ENCODE measurements at regions not wholly inside any gene's neighbourhood (a gene's known extent, or its start where the extent isn't known, plus 50 kb on each side); places are given as distances from the start of the nearest gene placed in this dataset.

DNA sequence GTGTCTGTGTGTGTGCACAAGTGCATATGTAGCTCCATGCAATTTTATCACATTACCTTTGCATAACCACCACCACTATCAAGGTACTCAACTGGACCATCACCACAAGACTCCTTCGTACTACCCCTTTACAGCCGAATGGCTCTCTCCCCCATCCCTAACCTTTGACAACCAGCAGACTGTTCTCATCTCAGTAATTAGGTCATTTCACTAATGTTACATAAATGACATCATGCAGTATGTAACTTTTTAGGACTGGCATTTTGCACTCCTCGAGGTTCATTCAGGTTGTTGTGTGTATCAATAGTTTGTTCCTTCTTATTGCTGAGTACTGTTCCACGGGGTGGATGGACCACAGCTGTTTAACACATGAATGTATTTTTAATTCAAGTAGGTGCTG lies 121.8 kb upstream of the SLC6A11 start:
- TF ChIP-seq, protein P1, sequence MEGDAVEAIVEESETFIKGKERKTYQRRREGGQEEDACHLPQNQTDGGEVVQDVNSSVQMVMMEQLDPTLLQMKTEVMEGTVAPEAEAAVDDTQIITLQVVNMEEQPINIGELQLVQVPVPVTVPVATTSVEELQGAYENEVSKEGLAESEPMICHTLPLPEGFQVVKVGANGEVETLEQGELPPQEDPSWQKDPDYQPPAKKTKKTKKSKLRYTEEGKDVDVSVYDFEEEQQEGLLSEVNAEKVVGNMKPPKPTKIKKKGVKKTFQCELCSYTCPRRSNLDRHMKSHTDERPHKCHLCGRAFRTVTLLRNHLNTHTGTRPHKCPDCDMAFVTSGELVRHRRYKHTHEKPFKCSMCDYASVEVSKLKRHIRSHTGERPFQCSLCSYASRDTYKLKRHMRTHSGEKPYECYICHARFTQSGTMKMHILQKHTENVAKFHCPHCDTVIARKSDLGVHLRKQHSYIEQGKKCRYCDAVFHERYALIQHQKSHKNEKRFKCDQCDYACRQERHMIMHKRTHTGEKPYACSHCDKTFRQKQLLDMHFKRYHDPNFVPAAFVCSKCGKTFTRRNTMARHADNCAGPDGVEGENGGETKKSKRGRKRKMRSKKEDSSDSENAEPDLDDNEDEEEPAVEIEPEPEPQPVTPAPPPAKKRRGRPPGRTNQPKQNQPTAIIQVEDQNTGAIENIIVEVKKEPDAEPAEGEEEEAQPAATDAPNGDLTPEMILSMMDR (conservative IDR thresholded peaks at IDR 0.05; ENCODE audit: low read depth, low read length): no peak
- TF ChIP-seq EZH2 (IDR thresholded peaks at IDR 0.05; ENCODE audit: borderline replicate concordance, low read depth, low read length, poor library complexity, severe bottlenecking): no peak

Measured in A673 (cell line).